ENCODE measurements at regions not wholly inside any gene's neighbourhood (a gene's known extent, or its start where the extent isn't known, plus 50 kb on each side); places are given as distances from the start of the nearest gene placed in this dataset.

DNA sequence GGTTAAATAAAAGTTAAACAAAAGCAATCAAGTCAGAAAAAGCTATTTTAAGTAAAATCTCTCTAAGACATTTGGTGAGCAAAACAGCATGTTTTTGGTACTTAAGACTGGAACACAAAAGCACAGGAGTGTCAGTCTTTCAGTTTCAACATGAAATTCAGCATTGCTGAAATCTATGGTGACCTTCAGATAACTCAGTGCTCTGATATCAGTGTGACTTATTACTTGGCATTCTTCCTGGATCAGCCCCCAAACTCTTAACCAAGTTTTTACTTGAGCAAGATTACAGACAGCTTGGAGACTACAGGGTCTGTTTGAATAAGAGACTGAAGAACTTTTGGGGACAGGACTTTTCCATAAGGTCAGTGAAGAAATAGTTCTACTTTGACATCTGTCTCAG lies 437.2 kb downstream of the RAPGEF2 start:
- no peak for DNase-seq (ENCODE audit: low spot score)
- Mint-ChIP-seq H3K36me3 (ENCODE audit: low read depth) (peaks cover 2% of the 10 kb centered on the region), H3K9me3 (ENCODE audit: low read depth) (peaks cover 14% of the 10 kb centered on the region), H3K27me3 (ENCODE audit: low read depth) (peaks cover 32% of the 10 kb centered on the region), H3K4me1 (ENCODE audit: low read depth) (no peaks in the 10 kb centered on the region), H3K27ac (ENCODE audit: unreplicated experiment) (no peak overlapping the region), H3K4me3 (ENCODE audit: unreplicated experiment) (no peak overlapping the region)
- no peak for TF ChIP-seq CTCF (IDR thresholded peaks at IDR 0.05)

GRCh38 chr4:159540501-159540900 lies 437.6 kb downstream of the RAPGEF2 start:
- no peak overlapping the region for H3K4me3 Mint-ChIP-seq (ENCODE audit: unreplicated experiment)
- no peak overlapping the region for H3K27ac Mint-ChIP-seq (ENCODE audit: unreplicated experiment)
- H3K4me1 Mint-ChIP-seq (ENCODE audit: low read depth), result no peaks in the 10 kb centered on the region
- H3K9me3 Mint-ChIP-seq (ENCODE audit: low read depth), result peaks cover 10% of the 10 kb centered on the region
- no peak for TF ChIP-seq CTCF (IDR thresholded peaks at IDR 0.05)
- peaks cover 2% of the 10 kb centered on the region for H3K36me3 Mint-ChIP-seq (ENCODE audit: low read depth)
- peaks cover 32% of the 10 kb centered on the region for H3K27me3 Mint-ChIP-seq (ENCODE audit: low read depth)
- DNase-seq (ENCODE audit: low spot score), result no peak

DNA sequence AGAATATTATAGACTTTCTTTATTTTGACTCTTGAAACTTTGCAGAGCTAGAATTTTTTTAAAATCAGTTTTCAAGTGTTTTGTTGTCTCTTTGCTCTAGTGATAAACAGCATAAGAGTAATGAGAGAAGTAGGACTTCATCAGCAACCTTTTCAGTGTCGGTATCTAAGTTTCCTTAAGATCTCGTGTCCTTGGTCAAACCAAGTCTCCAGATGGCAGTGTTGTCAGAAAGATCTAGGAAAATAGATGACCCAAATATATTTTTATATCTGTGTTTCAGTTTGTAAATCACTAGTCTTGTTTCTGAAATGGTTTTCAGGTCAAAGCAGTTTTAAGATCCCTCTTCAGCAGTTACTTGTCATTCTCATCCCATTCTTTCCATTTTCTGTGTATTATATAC lies 438.3 kb downstream of the RAPGEF2 start:
- TF ChIP-seq CTCF (IDR thresholded peaks at IDR 0.05), result peak; percentile 15
- Mint-ChIP-seq H3K27me3 (ENCODE audit: low read depth) (peaks cover 33% of the 10 kb centered on the region), H3K27ac (ENCODE audit: unreplicated experiment) (no peak overlapping the region), H3K4me1 (ENCODE audit: low read depth) (no peaks in the 10 kb centered on the region), H3K4me3 (ENCODE audit: unreplicated experiment) (no peak overlapping the region), H3K36me3 (ENCODE audit: low read depth) (peaks cover 1% of the 10 kb centered on the region), H3K9me3 (ENCODE audit: low read depth) (peaks cover 7% of the 10 kb centered on the region)
- no peak for DNase-seq (ENCODE audit: low spot score)

DNA sequence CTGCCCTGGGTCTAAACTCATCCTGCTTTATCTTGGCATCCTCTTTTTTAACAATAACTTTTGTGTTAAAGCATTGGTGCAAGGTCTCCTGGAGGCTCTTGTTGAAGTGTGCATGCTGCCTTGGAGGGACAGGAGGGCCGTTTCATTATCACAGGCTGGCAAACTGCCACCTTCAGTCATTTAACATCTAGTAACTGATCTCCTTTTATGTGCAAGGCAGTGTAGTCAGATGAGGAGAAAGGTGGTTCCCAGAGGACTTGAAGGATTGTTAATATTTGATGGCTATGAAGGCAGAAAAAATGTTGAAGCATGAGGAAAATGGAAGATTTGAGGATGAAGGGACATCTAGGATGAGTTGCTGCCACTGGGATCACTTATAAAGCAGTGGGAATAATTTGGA lies 439.4 kb downstream of the RAPGEF2 start:
- Mint-ChIP-seq H3K4me1 (ENCODE audit: low read depth) (no peaks in the 10 kb centered on the region), H3K4me3 (ENCODE audit: unreplicated experiment) (no peak overlapping the region), H3K36me3 (ENCODE audit: low read depth) (no peaks in the 10 kb centered on the region), H3K27ac (ENCODE audit: unreplicated experiment) (no peak overlapping the region), H3K27me3 (ENCODE audit: low read depth) (peaks cover 37% of the 10 kb centered on the region), H3K9me3 (ENCODE audit: low read depth) (no peaks in the 10 kb centered on the region)
- no peak for DNase-seq (ENCODE audit: low spot score)
- no peak for TF ChIP-seq CTCF (IDR thresholded peaks at IDR 0.05)

- Mint-ChIP-seq H3K4me3 (ENCODE audit: unreplicated experiment) (no peak overlapping the region), H3K27me3 (ENCODE audit: low read depth) (peaks cover 41% of the 10 kb centered on the region), H3K36me3 (ENCODE audit: low read depth) (no peaks in the 10 kb centered on the region), H3K4me1 (ENCODE audit: low read depth) (no peaks in the 10 kb centered on the region), H3K9me3 (ENCODE audit: low read depth) (no peaks in the 10 kb centered on the region), H3K27ac (ENCODE audit: unreplicated experiment) (no peak overlapping the region)
- no peak for TF ChIP-seq CTCF (IDR thresholded peaks at IDR 0.05)
- DNase-seq (ENCODE audit: low spot score), result no peak
Measured at GRCh38 chr4:159543831-159544230, 441.0 kb downstream of the RAPGEF2 start.
